ENCODE measurements at regions not wholly inside any gene's neighbourhood (a gene's known extent, or its start where the extent isn't known, plus 50 kb on each side); places are given as distances from the start of the nearest gene placed in this dataset.
"Not testable (repeated sequence)": the region's sequence is repeated elsewhere in the genome, so short reads cannot be mapped to it uniquely, and the experiment has no call there.

DNA sequence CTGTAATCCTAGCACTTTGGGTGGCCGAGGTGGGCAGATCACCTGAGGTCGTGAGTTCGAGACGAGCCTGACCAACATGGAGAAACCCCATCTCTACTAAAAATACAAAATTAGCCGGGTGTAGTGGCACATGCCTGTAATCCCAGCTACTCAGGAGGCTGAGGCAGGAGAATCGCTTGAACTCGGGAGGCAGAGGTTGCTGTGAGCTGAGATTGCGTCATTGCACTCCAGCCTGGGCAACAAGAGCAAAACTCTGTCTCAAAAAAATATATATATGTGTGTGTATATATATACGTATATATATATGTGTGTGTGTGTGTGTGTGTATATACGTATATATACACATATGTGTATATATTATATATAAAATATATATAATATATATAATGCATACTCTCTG lies 220.8 kb upstream of the DTNBP1 start:
- not testable (repeated sequence) for DNase-seq
- peaks cover 24% of the 10 kb centered on the region for H3K4me1 Mint-ChIP-seq (ENCODE audit: low read depth)
- CTCF ChIA-PET, result interaction anchor here (0.6 kb wide), 1 partner anchor 13 kb away, joined by 3 read pairs; no protein-coding TSS in a partner anchor

GRCh38 chr6:15882915-15883314 lies 220.1 kb upstream of the DTNBP1 start:
- intact Hi-C loops (cut with micrococcal nuclease), result no loop called here
- no peak overlapping the region for H3K4me3 Mint-ChIP-seq
- H3K27me3 Mint-ChIP-seq (ENCODE audit: low read depth), result no peaks in the 10 kb centered on the region
- H3K9me3 Mint-ChIP-seq, result no peaks in the 10 kb centered on the region
- CTCF ChIA-PET, result no interaction called here
- H3K36me3 Mint-ChIP-seq (ENCODE audit: low read depth), result no peaks in the 10 kb centered on the region
- peaks cover 24% of the 10 kb centered on the region for H3K4me1 Mint-ChIP-seq (ENCODE audit: low read depth)
- no peak for DNase-seq
- no peak overlapping the region for H3K27ac Mint-ChIP-seq

More for the DNA sequence above, 220.8 kb upstream of the DTNBP1 start:
- H3K4me3 Mint-ChIP-seq; H3K27me3 Mint-ChIP-seq (ENCODE audit: low read depth); H3K36me3 Mint-ChIP-seq (ENCODE audit: low read depth); intact Hi-C loops (cut with micrococcal nuclease); H3K9me3 Mint-ChIP-seq; H3K27ac Mint-ChIP-seq: not testable (repeated sequence)

DNA sequence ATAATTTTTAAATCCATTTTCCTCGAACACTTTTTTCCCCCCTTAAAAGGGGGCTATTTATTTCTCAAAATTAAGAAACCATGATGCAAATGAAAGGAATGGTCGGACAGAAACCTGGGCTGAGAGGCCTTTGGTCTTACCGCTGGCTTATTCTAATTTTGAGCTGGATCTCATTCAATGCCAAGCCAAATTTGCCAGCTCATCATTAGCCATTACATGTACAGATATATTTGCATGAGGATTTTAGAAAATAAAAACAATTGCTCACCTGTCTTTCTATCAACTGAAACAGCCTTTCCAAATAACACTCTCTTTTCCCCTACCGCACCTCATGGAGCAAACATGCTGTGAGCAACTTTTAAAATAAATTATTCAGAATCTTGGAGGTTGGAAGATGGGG lies 219.5 kb upstream of the DTNBP1 start:
- CTCF ChIA-PET, result no interaction called here

DNA sequence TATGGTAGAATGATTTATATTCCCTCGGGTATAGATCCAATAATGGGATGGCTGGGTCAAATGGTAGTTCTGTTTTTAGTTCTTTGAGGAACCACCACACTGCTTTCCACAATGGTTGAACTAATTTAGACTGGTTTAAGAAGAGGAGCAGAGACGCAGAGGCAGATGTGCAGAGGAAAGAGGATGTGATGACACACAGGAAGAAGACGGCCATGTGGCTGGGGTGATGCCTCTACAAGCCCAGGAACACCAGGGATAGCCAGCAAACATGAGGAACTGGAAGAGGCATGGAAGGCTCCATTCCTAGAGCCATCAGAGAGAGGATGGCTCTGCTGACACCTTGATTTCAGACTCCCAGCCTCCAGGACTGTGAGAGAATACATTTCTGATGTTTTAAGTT lies 218.3 kb upstream of the DTNBP1 start:
- intact Hi-C loops (cut with micrococcal nuclease), result loop anchor here (2.0 kb wide), 1 partner anchor 190 kb away; no protein-coding TSS in a partner anchor
- Mint-ChIP-seq H3K4me3 (no peak overlapping the region), H3K36me3 (ENCODE audit: low read depth) (no peaks in the 10 kb centered on the region), H3K9me3 (no peaks in the 10 kb centered on the region), H3K27me3 (ENCODE audit: low read depth) (no peaks in the 10 kb centered on the region), H3K27ac (no peak overlapping the region), H3K4me1 (ENCODE audit: low read depth) (peaks cover 26% of the 10 kb centered on the region)
- CTCF ChIA-PET, result interaction anchor here (1.6 to 1.9 kb wide), 2 partner anchors 190 to 302 kb away, joined by 5 to 8 read pairs; no protein-coding TSS in a partner anchor
- DNase-seq, result no peak

More for the DNA sequence above, 219.5 kb upstream of the DTNBP1 start:
- H3K27me3 Mint-ChIP-seq (ENCODE audit: low read depth), result no peaks in the 10 kb centered on the region
- no peaks in the 10 kb centered on the region for H3K9me3 Mint-ChIP-seq
- H3K36me3 Mint-ChIP-seq (ENCODE audit: low read depth), result no peaks in the 10 kb centered on the region
- H3K4me1 Mint-ChIP-seq (ENCODE audit: low read depth), result peaks cover 24% of the 10 kb centered on the region
- no peak overlapping the region for H3K27ac Mint-ChIP-seq
- no peak for DNase-seq
- no peak overlapping the region for H3K4me3 Mint-ChIP-seq
- intact Hi-C loops (cut with micrococcal nuclease), result no loop called here

- Mint-ChIP-seq H3K27me3 (ENCODE audit: low read depth) (no peaks in the 10 kb centered on the region), H3K27ac (no peak overlapping the region), H3K9me3 (no peaks in the 10 kb centered on the region), H3K36me3 (ENCODE audit: low read depth) (no peaks in the 10 kb centered on the region), H3K4me1 (ENCODE audit: low read depth) (peaks cover 26% of the 10 kb centered on the region), H3K4me3 (no peak overlapping the region)
- intact Hi-C loops (cut with micrococcal nuclease), result loop anchor here (1.0 to 2.0 kb wide), 4 partner anchors 13 to 190 kb away; no protein-coding TSS in a partner anchor
- DNase-seq, result no peak
- CTCF ChIA-PET, result interaction anchor here (1.0 to 1.9 kb wide), 3 partner anchors 14 to 303 kb away, joined by 4 to 8 read pairs (median 5); no protein-coding TSS in a partner anchor
These were observed 217.6 kb upstream of the DTNBP1 start for GRCh38 chr6:15880262-15880973.

GRCh38 chr6:15879371-15880261 lies 216.8 kb upstream of the DTNBP1 start:
- CTCF ChIA-PET, result interaction anchor here (1.0 to 1.9 kb wide), 3 partner anchors 15 to 303 kb away, joined by 4 to 8 read pairs (median 5); no protein-coding TSS in a partner anchor
- intact Hi-C loops (cut with micrococcal nuclease), result loop anchor here (1.0 to 2.0 kb wide), 4 partner anchors 14 to 189 kb away; no protein-coding TSS in a partner anchor
- Mint-ChIP-seq H3K4me3 (peak overlapping the region; percentile 29), H3K27ac (peak overlapping the region; percentile 80), H3K4me1 (ENCODE audit: low read depth) (peaks cover 26% of the 10 kb centered on the region), H3K9me3 (no peaks in the 10 kb centered on the region), H3K36me3 (ENCODE audit: low read depth) (no peaks in the 10 kb centered on the region), H3K27me3 (ENCODE audit: low read depth) (no peaks in the 10 kb centered on the region)
- peak; percentile 84 for DNase-seq

- H3K4me3 Mint-ChIP-seq, result no peak overlapping the region
- intact Hi-C loops (cut with micrococcal nuclease), result no loop called here
- no peaks in the 10 kb centered on the region for H3K36me3 Mint-ChIP-seq (ENCODE audit: low read depth)
- H3K27me3 Mint-ChIP-seq (ENCODE audit: low read depth), result peaks cover under 1% of the 10 kb centered on the region
- CTCF ChIA-PET, result interaction anchor here (0.9 to 1.5 kb wide), 2 partner anchors 186 to 306 kb away, joined by 3 to 4 read pairs; no protein-coding TSS in a partner anchor
- H3K9me3 Mint-ChIP-seq, result no peaks in the 10 kb centered on the region
- peaks cover 26% of the 10 kb centered on the region for H3K4me1 Mint-ChIP-seq (ENCODE audit: low read depth)
- H3K27ac Mint-ChIP-seq, result no peak overlapping the region
- DNase-seq, result no peak
These were observed 214.4 kb upstream of the DTNBP1 start for GRCh38 chr6:15877231-15877630.

GRCh38 chr6:15876406-15876805 lies 213.6 kb upstream of the DTNBP1 start:
- no peak overlapping the region for H3K4me3 Mint-ChIP-seq
- CTCF ChIA-PET, result interaction anchor here (0.8 to 1.5 kb wide), 3 partner anchors 181 to 307 kb away, joined by 3 to 4 read pairs (median 3); no protein-coding TSS in a partner anchor
- H3K4me1 Mint-ChIP-seq (ENCODE audit: low read depth), result peaks cover 24% of the 10 kb centered on the region
- no peak for DNase-seq
- H3K27me3 Mint-ChIP-seq (ENCODE audit: low read depth), result peaks cover 3% of the 10 kb centered on the region
- H3K36me3 Mint-ChIP-seq (ENCODE audit: low read depth), result no peaks in the 10 kb centered on the region
- intact Hi-C loops (cut with micrococcal nuclease), result no loop called here
- no peaks in the 10 kb centered on the region for H3K9me3 Mint-ChIP-seq
- H3K27ac Mint-ChIP-seq, result no peak overlapping the region

DNA sequence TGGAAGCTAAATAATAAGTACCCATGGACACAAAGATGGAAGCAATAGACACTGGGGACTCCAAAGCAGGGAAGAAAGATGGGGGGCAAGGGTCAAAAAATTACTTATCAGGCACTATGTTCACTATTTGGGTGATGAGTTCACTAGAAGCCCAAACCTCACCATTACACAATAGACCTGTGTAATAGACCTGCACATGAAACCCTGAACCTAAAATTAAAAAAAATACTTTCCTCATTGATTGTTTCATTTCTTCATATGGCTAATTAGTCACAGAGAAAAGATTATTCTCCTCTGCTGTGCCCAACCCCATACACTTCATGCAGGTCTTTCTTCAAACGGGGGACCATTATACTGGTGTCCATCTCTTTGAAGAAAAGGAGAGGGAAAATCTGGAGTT lies 213.0 kb upstream of the DTNBP1 start:
- DNase-seq, result no peak
- Mint-ChIP-seq H3K4me1 (ENCODE audit: low read depth) (peaks cover 21% of the 10 kb centered on the region), H3K4me3 (no peak overlapping the region), H3K27ac (no peak overlapping the region), H3K27me3 (ENCODE audit: low read depth) (peaks cover 3% of the 10 kb centered on the region), H3K36me3 (ENCODE audit: low read depth) (no peaks in the 10 kb centered on the region), H3K9me3 (no peaks in the 10 kb centered on the region)
- intact Hi-C loops (cut with micrococcal nuclease), result no loop called here
- CTCF ChIA-PET, result interaction anchor here (0.8 to 1.5 kb wide), 2 partner anchors 181 to 307 kb away, joined by 3 read pairs; no protein-coding TSS in a partner anchor

DNA sequence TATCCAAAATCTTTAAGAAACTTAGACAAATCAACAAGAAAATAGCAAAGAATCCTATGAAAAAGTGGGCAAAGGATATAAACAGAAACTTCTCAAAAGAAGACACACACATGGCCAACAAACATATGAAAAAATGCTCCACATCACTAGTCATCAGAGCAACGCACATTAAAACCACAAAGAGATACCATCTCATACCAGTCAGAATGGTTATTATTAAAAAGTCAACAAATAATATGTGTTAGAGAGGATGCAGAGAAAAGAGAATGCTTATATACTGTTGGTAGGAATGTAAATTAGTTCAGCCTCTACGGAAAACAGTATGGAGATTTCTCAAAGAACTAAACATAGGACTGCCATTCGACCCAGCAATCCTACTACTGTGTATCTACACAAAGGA lies 212.0 kb upstream of the DTNBP1 start:
- Mint-ChIP-seq H3K27ac (no peak overlapping the region), H3K4me3 (no peak overlapping the region), H3K27me3 (ENCODE audit: low read depth) (peaks cover 7% of the 10 kb centered on the region), H3K36me3 (ENCODE audit: low read depth) (no peaks in the 10 kb centered on the region), H3K9me3 (no peaks in the 10 kb centered on the region), H3K4me1 (ENCODE audit: low read depth) (peaks cover 11% of the 10 kb centered on the region)
- CTCF ChIA-PET, result interaction anchor here (0.6 to 0.7 kb wide), 2 partner anchors 250 to 305 kb away, joined by 4 read pairs; no protein-coding TSS in a partner anchor
- intact Hi-C loops (cut with micrococcal nuclease), result no loop called here
- DNase-seq, result no peak

- H3K27ac Mint-ChIP-seq, result no peak overlapping the region
- intact Hi-C loops (cut with micrococcal nuclease), result no loop called here
- H3K36me3 Mint-ChIP-seq (ENCODE audit: low read depth), result no peaks in the 10 kb centered on the region
- DNase-seq, result no peak
- peaks cover 6% of the 10 kb centered on the region for H3K4me1 Mint-ChIP-seq (ENCODE audit: low read depth)
- no peaks in the 10 kb centered on the region for H3K9me3 Mint-ChIP-seq
- no peak overlapping the region for H3K4me3 Mint-ChIP-seq
- H3K27me3 Mint-ChIP-seq (ENCODE audit: low read depth), result peaks cover 7% of the 10 kb centered on the region
- CTCF ChIA-PET, result interaction anchor here (0.6 to 1.6 kb wide), 4 partner anchors 11 to 332 kb away, joined by 4 read pairs; no protein-coding TSS in a partner anchor
These were observed 211.5 kb upstream of the DTNBP1 start for GRCh38 chr6:15874326-15874725.

Data from activated naive CD4-positive, alpha-beta T cell treated with anti-CD3 and anti-CD28 coated beads for 36 hours (primary cell).